NCI-H82 treated with DMSO at 0.1 percent for 48 hours (cell line): ENCODE measurements at regions not wholly inside any gene's neighbourhood (a gene's known extent, or its start where the extent isn't known, plus 50 kb on each side); places are given as distances from the start of the nearest gene placed in this dataset.
"Not testable (repeated sequence)": the region's sequence is repeated elsewhere in the genome, so short reads cannot be mapped to it uniquely, and the experiment has no call there.

Source experiments
- DNase-seq: peaks from one replicate; lab custom pipeline; 2025; ENCODE audit not compliant: unreplicated experiment; lab: John Stamatoyannopoulos, UW

GRCh38 chr17:64800987-64801386 lies 118.3 kb downstream of the LRRC37A3 start:
- not testable (repeated sequence) for DNase-seq

GRCh38 chr17:64800361-64800895 lies 118.8 kb downstream of the LRRC37A3 start:
- DNase-seq, result not testable (repeated sequence)

- DNase-seq, result not testable (repeated sequence)
Observed at GRCh38 chr17:64799543-64800188, 119.6 kb downstream of the LRRC37A3 start.

- not testable (repeated sequence) for DNase-seq
Observed at GRCh38 chr17:64798961-64799360, 120.3 kb downstream of the LRRC37A3 start.

GRCh38 chr17:64798489-64798790 lies 120.8 kb downstream of the LRRC37A3 start:
- DNase-seq, result not testable (repeated sequence)

- not testable (repeated sequence) for DNase-seq
Observed at GRCh38 chr17:64797746-64798488, 121.4 kb downstream of the LRRC37A3 start.

GRCh38 chr17:64795342-64795741 lies 123.9 kb downstream of the LRRC37A3 start:
- DNase-seq, result not testable (repeated sequence)

- DNase-seq, result not testable (repeated sequence)
Observed at GRCh38 chr17:64794548-64795274, 124.6 kb downstream of the LRRC37A3 start.

- not testable (repeated sequence) for DNase-seq
Observed at GRCh38 chr17:64794113-64794512, 125.2 kb downstream of the LRRC37A3 start.

- DNase-seq, result not testable (repeated sequence)
Observed at GRCh38 chr17:64792793-64793575, 126.3 kb downstream of the LRRC37A3 start.

- not testable (repeated sequence) for DNase-seq
Observed at GRCh38 chr17:64792276-64792675, 127.0 kb downstream of the LRRC37A3 start.

- DNase-seq, result not testable (repeated sequence)
Observed at GRCh38 chr17:64791691-64792090, 127.6 kb downstream of the LRRC37A3 start.

GRCh38 chr17:64791226-64791625 lies 128.1 kb downstream of the LRRC37A3 start:
- DNase-seq, result not testable (repeated sequence)

- not testable (repeated sequence) for DNase-seq
Observed at GRCh38 chr17:64790690-64791089, 128.6 kb upstream of the SMURF2 start.

GRCh38 chr17:64790193-64790592 lies 128.1 kb upstream of the SMURF2 start:
- not testable (repeated sequence) for DNase-seq

GRCh38 chr17:64789061-64789445 lies 126.9 kb upstream of the SMURF2 start:
- not testable (repeated sequence) for DNase-seq

- no peak for DNase-seq
Observed at GRCh38 chr17:64788286-64789060, 126.4 kb upstream of the SMURF2 start.

- DNase-seq, result no peak
Observed at GRCh38 chr17:64787921-64788271, 125.8 kb upstream of the SMURF2 start.

- DNase-seq, result no peak
Observed at GRCh38 chr17:64787255-64787920, 125.3 kb upstream of the SMURF2 start.

GRCh38 chr17:64786337-64786736 lies 124.2 kb upstream of the SMURF2 start:
- no peak for DNase-seq
